Endodermal cell (in vitro differentiated cells): ENCODE measurements at regions not wholly inside any gene's neighbourhood (a gene's known extent, or its start where the extent isn't known, plus 50 kb on each side); places are given as distances from the start of the nearest gene placed in this dataset.

Experiments used
- DNase-seq: peaks from one replicate; pipeline ENCODE4 v3.0.0-alpha.2; 2017
- H3K27ac ChIP-seq: 2 replicates; pipeline ENCODE4 v1.5.1; 2013; ENCODE audit warnings: mild to moderate bottlenecking, low read depth, low read length, moderate library complexity
- H3K27me3 ChIP-seq: 2 replicates; pipeline ENCODE4 v1.6.1; 2013; ENCODE audit warnings: mild to moderate bottlenecking, low read length, moderate library complexity; ENCODE audit not compliant: insufficient read depth, control insufficient read depth, poor library complexity, severe bottlenecking
- H3K36me3 ChIP-seq: 2 replicates; pipeline ENCODE4 v1.7.0; 2013; ENCODE audit warnings: mild to moderate bottlenecking, low read length, moderate library complexity; ENCODE audit not compliant: control insufficient read depth, insufficient read depth
- H3K4me1 ChIP-seq: one replicate; pipeline ENCODE4 v1.7.0; 2013; ENCODE audit warnings: low read length; ENCODE audit not compliant: control insufficient read depth, insufficient read depth
- H3K4me3 ChIP-seq: 2 replicates; pipeline ENCODE4 v1.5.1; 2013; ENCODE audit warnings: mild to moderate bottlenecking, low read length, moderate library complexity
- H3K9ac ChIP-seq: 2 replicates; pipeline ENCODE4 v1.6.1; 2013; ENCODE audit warnings: mild to moderate bottlenecking, low read length, moderate library complexity; ENCODE audit not compliant: poor library complexity, severe bottlenecking; ENCODE audit errors: extremely low read depth
- H3K9me3 ChIP-seq: 2 replicates; pipeline ENCODE4 v1.6.1; 2013; ENCODE audit warnings: mild to moderate bottlenecking, low read length, moderate library complexity; ENCODE audit not compliant: control insufficient read depth
- H3K27ac Mint-ChIP-seq: 2 replicates; pipeline ENCODE4 v1.8.0; 2020; ENCODE audit warnings: mixed read lengths
- H3K27me3 Mint-ChIP-seq: 2 replicates; pipeline ENCODE4 v1.8.0; 2021; ENCODE audit warnings: mild to moderate bottlenecking, mixed read lengths; ENCODE audit not compliant: insufficient read depth
- H3K36me3 Mint-ChIP-seq: 2 replicates; pipeline ENCODE4 v1.8.0; 2020; ENCODE audit warnings: low read depth, mixed read lengths
- H3K4me1 Mint-ChIP-seq: 2 replicates; pipeline ENCODE4 v1.8.0; 2020; ENCODE audit warnings: mixed read lengths
- H3K4me3 Mint-ChIP-seq: 2 replicates; pipeline ENCODE4 v1.8.0; 2020; ENCODE audit warnings: mild to moderate bottlenecking, moderate library complexity, mixed read lengths
- H3K9me3 Mint-ChIP-seq: 2 replicates; pipeline ENCODE4 v1.8.0; 2020; ENCODE audit warnings: mild to moderate bottlenecking, mixed read lengths
- CTCF ChIP-seq: fragments of 200-600 bp; sonication (generic); conservative IDR thresholded peaks from 2 replicates; pipeline ENCODE4 v1.5.0; 2021; ENCODE audit warnings: antibody characterized with exemption, mild to moderate bottlenecking
- WGBS, 2 experiments: methylation state at CpG; one replicate each; pipeline versions ENCODE4 v1.1.5 to v1.1.7; 2013; ENCODE audit warnings: missing lambda C conversion rate in 2 of 2, mixed read lengths in 1 of 2; ENCODE audit not compliant: insufficient coverage in 1 of 2, insufficient read length in 1 of 2; 5-methylcytosine and 5-hydroxymethylcytosine counted together

GRCh38 chr9:129245276-129245675 is 67.2 kb upstream of the IER5L start:
- no peak for TF ChIP-seq CTCF
- Mint-ChIP-seq H3K9me3 (peaks cover 3% of the 10 kb centered on the region), H3K27me3 (no peaks in the 10 kb centered on the region), H3K4me3 (no peak overlapping the region), H3K27ac (no peak overlapping the region), H3K36me3 (no peaks in the 10 kb centered on the region), H3K4me1 (peaks cover 2% of the 10 kb centered on the region)
- no peak overlapping the region for H3K9ac ChIP-seq
- WGBS, 2 experiments: 65 to 70% methylated on average over 13 to 15 of the region's 15 CpGs
- H3K27ac ChIP-seq: no peak overlapping the region
- no peak overlapping the region for H3K4me3 ChIP-seq
- H3K27me3 ChIP-seq: no peaks in the 10 kb centered on the region
- no peaks in the 10 kb centered on the region for H3K4me1 ChIP-seq
- no peaks in the 10 kb centered on the region for H3K9me3 ChIP-seq
- H3K36me3 ChIP-seq: no peaks in the 10 kb centered on the region
- no peak for DNase-seq

- no peaks in the 10 kb centered on the region for H3K27me3 Mint-ChIP-seq
- DNase-seq: no peak
- no peaks in the 10 kb centered on the region for H3K36me3 Mint-ChIP-seq
- H3K4me1 ChIP-seq: no peaks in the 10 kb centered on the region
- no peak for TF ChIP-seq CTCF
- H3K9me3 Mint-ChIP-seq: no peaks in the 10 kb centered on the region
- H3K4me1 Mint-ChIP-seq: peaks cover 3% of the 10 kb centered on the region
- no peak overlapping the region for H3K4me3 Mint-ChIP-seq
- H3K27me3 ChIP-seq: no peaks in the 10 kb centered on the region
- H3K27ac Mint-ChIP-seq: no peak overlapping the region
- no peaks in the 10 kb centered on the region for H3K36me3 ChIP-seq
- no peak overlapping the region for H3K9ac ChIP-seq
- no peaks in the 10 kb centered on the region for H3K9me3 ChIP-seq
- H3K4me3 ChIP-seq: no peak overlapping the region
- no peak overlapping the region for H3K27ac ChIP-seq
- 92 to 93% methylated on average over 16 to 20 of the region's 20 CpGs for WGBS, 2 experiments
These were observed 65.0 kb upstream of the IER5L start for GRCh38 chr9:129242971-129243561.

- no peaks in the 10 kb centered on the region for H3K9me3 Mint-ChIP-seq
- no peak for TF ChIP-seq CTCF
- Histone ChIP-seq H3K9ac (no peak overlapping the region), H3K27ac (no peak overlapping the region), H3K4me1 (no peaks in the 10 kb centered on the region), H3K4me3 (no peak overlapping the region), H3K27me3 (no peaks in the 10 kb centered on the region), H3K9me3 (no peaks in the 10 kb centered on the region), H3K36me3 (no peaks in the 10 kb centered on the region)
- H3K27ac Mint-ChIP-seq: no peak overlapping the region
- peaks cover 6% of the 10 kb centered on the region for H3K4me1 Mint-ChIP-seq
- no peak overlapping the region for H3K4me3 Mint-ChIP-seq
- 88 to 94% methylated on average over 10 to 15 of the region's 15 CpGs for WGBS, 2 experiments
- no peaks in the 10 kb centered on the region for H3K36me3 Mint-ChIP-seq
- H3K27me3 Mint-ChIP-seq: no peaks in the 10 kb centered on the region
- no peak for DNase-seq
These were observed 64.3 kb upstream of the IER5L start for GRCh38 chr9:129242191-129242941.
